ENCODE measurements at regions not wholly inside any gene's neighbourhood (a gene's known extent, or its start where the extent isn't known, plus 50 kb on each side); places are given as distances from the start of the nearest gene placed in this dataset.

DNA sequence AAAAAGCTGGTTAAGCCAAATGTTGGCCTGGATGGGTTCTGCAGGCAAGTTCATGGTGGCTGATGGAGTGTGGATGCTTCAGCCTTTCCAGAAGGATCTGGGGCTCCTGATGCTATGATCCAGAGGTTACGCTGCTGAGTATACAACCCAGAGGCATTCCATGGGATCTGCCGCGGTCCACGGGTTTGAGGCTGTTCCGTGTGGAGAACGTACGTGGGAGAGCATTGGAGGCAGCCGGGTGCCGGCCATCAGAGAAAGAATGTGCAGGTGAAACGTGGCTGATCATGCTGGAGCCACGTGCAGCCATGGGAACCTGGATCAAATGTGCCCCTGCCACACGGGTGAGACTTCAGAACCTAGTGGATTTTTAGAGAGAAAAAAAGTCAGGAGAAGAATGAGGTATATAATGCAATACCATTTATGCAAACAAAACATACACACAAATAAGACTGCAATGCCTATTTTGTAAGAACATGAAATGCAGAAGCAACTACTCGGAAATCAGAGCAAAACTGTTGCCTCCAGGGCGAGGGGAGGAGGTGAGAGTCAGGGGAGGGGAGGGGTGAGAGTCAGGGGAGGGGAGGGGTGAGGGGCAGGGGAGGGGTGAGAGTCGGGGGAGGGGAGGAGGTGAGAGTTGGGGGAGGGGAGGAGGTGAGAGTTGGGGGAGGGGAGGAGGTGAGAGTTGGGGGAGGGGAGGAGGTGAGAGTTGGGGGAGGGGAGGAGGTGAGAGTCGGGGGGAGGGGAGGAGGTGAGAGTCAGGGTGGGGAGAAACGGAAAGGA, 116.5 kb upstream of the C1orf174 start:
- Histone ChIP-seq H3K36me3 (no peaks in the 10 kb centered on the region), H3K27ac (no peak overlapping the region), H3K9me3 (no peaks in the 10 kb centered on the region), H3K4me1 (no peaks in the 10 kb centered on the region), H3K4me3 (replicated peaks in 1 of 3) (no peak overlapping the region), H3K27me3 (no peaks in the 10 kb centered on the region)
- no peak for DNase-seq
- TF ChIP-seq POLR2A (IDR thresholded peaks at IDR 0.05): no peak
- TF ChIP-seq, protein P1, sequence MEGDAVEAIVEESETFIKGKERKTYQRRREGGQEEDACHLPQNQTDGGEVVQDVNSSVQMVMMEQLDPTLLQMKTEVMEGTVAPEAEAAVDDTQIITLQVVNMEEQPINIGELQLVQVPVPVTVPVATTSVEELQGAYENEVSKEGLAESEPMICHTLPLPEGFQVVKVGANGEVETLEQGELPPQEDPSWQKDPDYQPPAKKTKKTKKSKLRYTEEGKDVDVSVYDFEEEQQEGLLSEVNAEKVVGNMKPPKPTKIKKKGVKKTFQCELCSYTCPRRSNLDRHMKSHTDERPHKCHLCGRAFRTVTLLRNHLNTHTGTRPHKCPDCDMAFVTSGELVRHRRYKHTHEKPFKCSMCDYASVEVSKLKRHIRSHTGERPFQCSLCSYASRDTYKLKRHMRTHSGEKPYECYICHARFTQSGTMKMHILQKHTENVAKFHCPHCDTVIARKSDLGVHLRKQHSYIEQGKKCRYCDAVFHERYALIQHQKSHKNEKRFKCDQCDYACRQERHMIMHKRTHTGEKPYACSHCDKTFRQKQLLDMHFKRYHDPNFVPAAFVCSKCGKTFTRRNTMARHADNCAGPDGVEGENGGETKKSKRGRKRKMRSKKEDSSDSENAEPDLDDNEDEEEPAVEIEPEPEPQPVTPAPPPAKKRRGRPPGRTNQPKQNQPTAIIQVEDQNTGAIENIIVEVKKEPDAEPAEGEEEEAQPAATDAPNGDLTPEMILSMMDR (IDR thresholded peaks at IDR 0.05): no peak
- intact Hi-C loops (cut with DNase I): no loop called here
- 72 to 74% methylated on average over 16 to 17 of the region's 17 CpGs for WGBS, 2 donors

DNA sequence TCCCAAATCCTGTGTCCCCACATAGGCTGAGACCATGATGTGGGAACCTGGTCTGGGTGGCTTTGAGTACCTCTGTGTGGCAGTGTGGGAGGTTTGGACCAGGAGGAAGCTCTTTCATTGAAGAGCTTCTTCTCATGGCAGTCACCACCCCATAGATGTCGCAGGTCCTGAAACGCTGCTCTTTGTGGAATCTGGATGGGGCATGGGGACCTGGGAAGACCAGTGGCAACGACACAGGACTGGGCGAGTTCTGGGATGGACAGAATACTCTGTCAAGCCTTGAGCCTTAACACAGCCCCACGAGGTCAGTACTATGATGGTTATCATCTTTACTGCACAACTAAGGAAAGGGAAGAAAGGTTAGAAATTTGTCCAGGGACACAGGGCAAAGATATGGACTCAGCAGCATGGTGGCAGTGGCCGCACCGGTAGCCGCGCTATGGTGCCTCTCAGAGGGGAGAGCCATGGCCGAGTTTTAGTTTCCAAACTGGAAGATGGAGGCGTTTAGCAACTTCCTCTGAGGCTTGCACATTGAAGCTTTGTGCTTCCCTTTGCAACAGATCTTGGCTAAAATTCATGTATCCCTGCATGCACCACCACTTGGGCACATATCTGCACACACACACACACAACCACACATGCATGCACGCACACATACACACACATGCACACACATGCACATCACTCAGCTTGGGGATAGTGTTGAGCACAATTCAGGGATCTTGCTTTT, 117.7 kb upstream of the C1orf174 start:
- no peaks in the 10 kb centered on the region for H3K36me3 ChIP-seq
- no peaks in the 10 kb centered on the region for H3K27me3 ChIP-seq
- no peak overlapping the region for H3K4me3 ChIP-seq (replicated peaks in 1 of 3)
- intact Hi-C loops (cut with DNase I): no loop called here
- DNase-seq: no peak
- H3K27ac ChIP-seq: no peak overlapping the region
- 85 to 90% methylated on average over 12 of the region's 12 CpGs for WGBS, 2 donors
- H3K4me1 ChIP-seq: no peaks in the 10 kb centered on the region
- no peaks in the 10 kb centered on the region for H3K9me3 ChIP-seq
- TF ChIP-seq POLR2A (IDR thresholded peaks at IDR 0.05): no peak
- TF ChIP-seq, protein P1 (IDR thresholded peaks at IDR 0.05): no peak

DNA sequence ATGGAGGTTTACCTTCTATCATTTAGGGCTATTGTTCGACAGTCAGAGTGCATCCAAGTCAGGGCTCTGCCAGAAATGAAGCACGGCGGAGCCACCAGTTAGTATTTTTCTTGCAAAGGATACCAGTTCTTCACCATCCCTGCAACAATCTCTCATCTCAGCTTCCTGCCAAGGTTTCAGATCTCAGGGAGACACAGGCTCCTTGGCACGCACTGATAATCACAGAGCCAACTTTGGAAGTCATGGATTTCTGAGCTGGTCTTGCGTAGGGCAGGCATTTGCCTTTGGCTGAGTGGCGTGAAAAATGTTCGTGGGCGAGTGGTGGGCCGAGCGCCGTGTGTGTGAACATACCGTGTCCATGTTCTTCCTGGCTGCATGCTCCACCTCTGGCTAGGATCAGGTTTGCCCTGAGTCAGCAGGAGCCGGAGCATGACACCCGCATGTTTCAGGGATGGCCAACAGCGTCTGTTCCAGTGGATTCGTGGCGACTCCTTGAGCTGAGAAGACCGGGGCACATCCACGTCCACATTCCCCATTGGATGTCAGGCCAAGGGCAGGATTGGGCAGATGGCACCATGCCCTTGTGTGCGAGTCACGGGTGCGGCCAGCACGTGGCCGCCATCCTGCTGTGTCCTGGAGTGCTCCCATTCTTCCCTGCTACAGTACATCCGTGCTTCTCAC, 118.5 kb upstream of the C1orf174 start:
- Histone ChIP-seq H3K27me3 (no peaks in the 10 kb centered on the region), H3K36me3 (no peaks in the 10 kb centered on the region), H3K4me1 (no peaks in the 10 kb centered on the region), H3K9me3 (no peaks in the 10 kb centered on the region), H3K4me3 (replicated peaks in 1 of 3) (no peak overlapping the region), H3K27ac (no peak overlapping the region)
- intact Hi-C loops (cut with DNase I): no loop called here
- TF ChIP-seq, protein P1 (IDR thresholded peaks at IDR 0.05): no peak
- TF ChIP-seq POLR2A (IDR thresholded peaks at IDR 0.05): no peak
- no peak for DNase-seq
- 80 to 86% methylated on average over 20 to 24 of the region's 25 CpGs for WGBS, 2 donors

DNA sequence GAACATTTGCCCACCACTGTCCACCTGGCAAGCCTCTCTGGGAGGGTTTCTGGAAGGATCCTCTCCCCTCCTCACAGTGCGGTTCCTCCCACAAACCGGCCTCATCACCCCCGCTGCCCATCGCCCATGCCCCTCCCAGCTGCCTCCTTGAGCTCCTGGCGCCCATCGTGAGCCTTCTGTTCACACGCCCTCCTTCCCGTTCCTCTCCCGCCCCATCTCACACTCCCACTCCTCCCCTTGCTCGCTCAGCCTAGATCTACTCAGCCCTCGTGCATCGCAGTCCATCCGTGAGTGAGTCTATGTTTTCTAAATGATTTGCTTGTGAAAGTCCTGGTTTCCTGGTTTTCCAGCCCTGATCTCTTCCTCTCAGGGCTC, 119.1 kb upstream of the C1orf174 start:
- no peak for DNase-seq
- intact Hi-C loops (cut with DNase I): no loop called here
- Histone ChIP-seq H3K9me3 (no peaks in the 10 kb centered on the region), H3K27me3 (no peaks in the 10 kb centered on the region), H3K4me1 (no peaks in the 10 kb centered on the region), H3K36me3 (no peaks in the 10 kb centered on the region), H3K4me3 (replicated peaks in 1 of 3) (no peak overlapping the region), H3K27ac (no peak overlapping the region)
- TF ChIP-seq, protein P1 (IDR thresholded peaks at IDR 0.05): no peak
- WGBS, 2 donors: 75 to 83% methylated on average over 13 of the region's 13 CpGs

Data from thyroid gland (tissue), 4 donors.